Epithelial cell of esophagus (primary cell): ENCODE measurements at regions not wholly inside any gene's neighbourhood (a gene's known extent, or its start where the extent isn't known, plus 50 kb on each side); places are given as distances from the start of the nearest gene placed in this dataset.

ENCODE experiments used
- DNase-seq: peaks from one replicate; pipeline ENCODE4 v3.0.0; 2010; ENCODE audit warnings: low read depth
- H3K4me3 ChIP-seq: 2 replicates; pipeline ENCODE4 v1.5.1; 2011; ENCODE audit warnings: mild to moderate bottlenecking, low read length, control low read depth
- TF ChIP-seq, protein P1 (sequence below): IDR thresholded peaks from 2 replicates; pipeline ENCODE4 v1.5.1; 2011; ENCODE audit warnings: low read depth, mild to moderate bottlenecking, low read length, control low read depth, inconsistent platforms; ENCODE audit not compliant: insufficient read depth; ENCODE audit errors: missing control alignments

DNA sequence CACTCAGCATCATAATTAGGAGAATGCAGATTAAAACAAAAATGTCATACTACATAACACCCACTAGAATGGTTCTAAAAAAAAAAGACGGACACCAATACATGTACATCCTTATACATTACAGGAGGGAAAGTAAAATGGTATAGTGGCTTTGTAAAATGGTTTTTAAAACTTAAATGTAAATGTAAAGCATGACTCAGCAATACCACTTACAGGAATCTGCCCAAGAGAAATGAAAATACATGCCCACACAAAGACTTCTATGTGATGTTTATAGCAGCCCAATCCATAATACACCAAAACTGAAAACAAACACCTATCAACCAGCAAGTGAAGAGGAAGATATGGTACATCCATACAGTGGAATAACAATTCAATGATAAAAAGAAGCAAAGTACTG, 939.1 kb upstream of the ACO1 start:
- H3K4me3 ChIP-seq = no peak overlapping the region
- TF ChIP-seq, protein P1, sequence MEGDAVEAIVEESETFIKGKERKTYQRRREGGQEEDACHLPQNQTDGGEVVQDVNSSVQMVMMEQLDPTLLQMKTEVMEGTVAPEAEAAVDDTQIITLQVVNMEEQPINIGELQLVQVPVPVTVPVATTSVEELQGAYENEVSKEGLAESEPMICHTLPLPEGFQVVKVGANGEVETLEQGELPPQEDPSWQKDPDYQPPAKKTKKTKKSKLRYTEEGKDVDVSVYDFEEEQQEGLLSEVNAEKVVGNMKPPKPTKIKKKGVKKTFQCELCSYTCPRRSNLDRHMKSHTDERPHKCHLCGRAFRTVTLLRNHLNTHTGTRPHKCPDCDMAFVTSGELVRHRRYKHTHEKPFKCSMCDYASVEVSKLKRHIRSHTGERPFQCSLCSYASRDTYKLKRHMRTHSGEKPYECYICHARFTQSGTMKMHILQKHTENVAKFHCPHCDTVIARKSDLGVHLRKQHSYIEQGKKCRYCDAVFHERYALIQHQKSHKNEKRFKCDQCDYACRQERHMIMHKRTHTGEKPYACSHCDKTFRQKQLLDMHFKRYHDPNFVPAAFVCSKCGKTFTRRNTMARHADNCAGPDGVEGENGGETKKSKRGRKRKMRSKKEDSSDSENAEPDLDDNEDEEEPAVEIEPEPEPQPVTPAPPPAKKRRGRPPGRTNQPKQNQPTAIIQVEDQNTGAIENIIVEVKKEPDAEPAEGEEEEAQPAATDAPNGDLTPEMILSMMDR = no peak
- DNase-seq = peak; percentile 8

DNA sequence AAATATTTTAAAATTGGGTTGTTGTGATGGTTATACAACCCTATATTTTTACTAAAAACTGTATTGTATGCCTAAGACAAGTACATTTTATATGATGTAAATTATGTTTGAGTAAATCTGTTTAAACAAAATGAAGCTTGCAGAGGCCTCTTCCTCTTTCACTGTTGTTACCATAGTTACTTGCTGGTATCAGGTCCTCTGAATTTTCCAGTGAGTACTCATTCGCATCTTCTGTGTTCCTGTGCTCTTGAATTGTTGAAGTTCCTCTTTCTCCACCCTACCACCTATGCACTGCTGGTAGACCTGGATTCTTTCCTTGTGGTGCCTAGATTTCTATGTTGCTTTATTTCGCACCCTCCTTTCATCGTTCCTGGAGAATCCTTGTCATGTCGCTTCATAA, 938.5 kb upstream of the ACO1 start:
- TF ChIP-seq, protein P1 = no peak
- no peak for DNase-seq
- H3K4me3 ChIP-seq = no peak overlapping the region

DNA sequence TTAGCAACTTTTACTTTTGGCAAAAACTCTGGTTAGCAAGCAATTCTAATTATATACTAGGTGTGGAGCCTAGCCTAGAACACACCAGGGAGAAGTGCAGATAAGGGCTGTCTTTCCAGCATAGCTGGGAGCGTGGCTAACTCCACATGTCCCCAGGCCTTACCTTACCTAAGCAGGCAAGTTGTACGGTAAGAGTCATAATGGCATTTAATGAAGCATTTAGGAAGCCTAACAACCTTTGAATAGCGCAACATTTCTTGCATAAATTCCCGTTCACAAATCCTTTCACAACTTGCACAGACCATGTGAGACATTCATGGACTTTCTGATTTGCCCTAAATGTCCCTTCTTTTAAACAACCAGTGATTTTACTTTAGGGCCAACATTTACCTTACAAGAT, 917.4 kb upstream of the ACO1 start:
- no peak overlapping the region for H3K4me3 ChIP-seq
- no peak for DNase-seq
- TF ChIP-seq, protein P1 = no peak

DNA sequence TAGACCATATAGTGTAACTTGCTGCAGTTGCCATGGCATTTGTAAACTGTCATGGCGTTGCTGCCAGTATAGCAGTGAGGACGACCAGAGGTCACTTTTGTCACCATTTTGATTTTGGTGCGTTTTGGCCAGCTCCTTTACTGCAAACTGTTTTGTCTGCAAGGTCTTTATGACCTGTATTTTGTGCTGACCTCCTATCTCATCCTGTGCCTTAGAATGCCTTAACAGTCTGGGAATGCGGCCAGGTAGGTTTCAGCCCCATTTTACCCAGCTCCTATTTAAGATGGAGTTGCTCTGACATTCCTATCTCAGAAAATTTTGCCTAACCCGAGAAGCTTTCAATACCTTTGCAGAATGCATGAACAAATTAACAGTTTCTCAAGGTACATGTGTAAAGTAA, 914.4 kb upstream of the ACO1 start:
- H3K4me3 ChIP-seq = no peak overlapping the region
- TF ChIP-seq, protein P1 = no peak
- DNase-seq = no peak

DNA sequence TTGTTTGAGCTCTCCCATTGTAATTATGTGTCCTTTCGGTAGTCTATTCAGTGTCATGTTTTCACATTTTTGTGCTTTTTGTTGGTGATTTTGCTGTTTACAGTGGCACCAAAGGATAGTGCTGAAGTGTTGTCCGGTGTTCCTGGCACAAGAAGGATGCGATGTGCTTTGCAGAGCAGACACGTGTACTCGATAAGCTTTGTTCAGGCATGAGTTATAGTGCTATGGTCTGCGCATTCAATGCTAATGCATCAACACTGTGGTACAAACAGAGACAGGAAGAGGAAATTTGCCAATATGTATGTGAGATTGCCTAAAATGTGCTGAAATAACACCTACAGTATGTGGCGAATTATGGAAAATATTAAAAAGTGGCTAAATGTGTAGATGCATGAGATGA, 913.4 kb upstream of the ACO1 start:
- TF ChIP-seq, protein P1 = no peak
- DNase-seq = no peak
- H3K4me3 ChIP-seq = no peak overlapping the region

DNA sequence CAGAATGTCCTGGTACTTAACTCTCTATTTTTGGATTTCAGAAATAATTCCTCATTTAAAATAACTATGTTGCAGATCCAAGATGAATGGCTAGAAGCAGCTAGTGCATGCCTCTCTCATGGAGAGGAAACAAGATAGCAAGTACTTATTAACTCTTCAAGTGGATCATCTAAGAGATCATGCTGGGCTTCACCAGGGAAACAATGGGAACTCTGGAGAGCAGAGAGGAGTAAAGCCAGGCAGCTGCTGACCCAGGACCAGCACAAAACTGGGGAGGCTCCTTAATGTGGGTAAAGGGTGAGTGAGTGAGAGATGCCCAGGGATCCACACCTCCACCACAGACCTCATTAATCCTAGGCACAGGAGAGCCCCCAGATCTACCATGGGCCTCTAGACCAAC, 897.8 kb upstream of the ACO1 start:
- TF ChIP-seq, protein P1 = no peak
- no peak overlapping the region for H3K4me3 ChIP-seq
- DNase-seq = no peak

DNA sequence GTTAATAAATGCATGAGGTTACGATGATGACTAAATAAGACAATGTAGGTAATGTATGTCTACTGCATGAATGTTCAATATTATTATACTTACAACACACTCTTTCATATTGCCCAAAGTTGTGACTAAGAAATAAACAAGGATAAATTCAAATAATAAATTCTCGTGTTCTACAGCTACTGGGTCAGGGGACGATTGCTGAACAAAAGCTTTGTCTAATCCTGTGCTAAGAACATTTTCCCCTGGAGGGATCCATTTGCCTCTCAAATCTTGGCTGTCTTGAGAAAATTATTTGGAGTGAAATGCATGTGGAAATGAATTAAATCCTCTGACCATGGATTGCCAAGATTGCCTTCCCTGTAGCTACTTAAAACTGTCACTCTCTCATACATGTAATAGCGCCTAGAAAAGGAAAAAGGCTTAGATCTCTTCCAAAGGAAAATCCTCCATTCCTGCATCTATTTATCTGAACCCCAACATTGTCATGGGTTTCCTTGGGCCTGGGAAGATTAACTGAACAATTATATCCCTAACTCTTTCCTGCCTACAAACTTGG, 893.8 kb upstream of the ACO1 start:
- H3K4me3 ChIP-seq = no peak overlapping the region
- TF ChIP-seq, protein P1 = no peak
- DNase-seq = no peak
